GM21528 (cell line): ENCODE measurements at regions not wholly inside any gene's neighbourhood (a gene's known extent, or its start where the extent isn't known, plus 50 kb on each side); places are given as distances from the start of the nearest gene placed in this dataset.
"Not testable (repeated sequence)": the region's sequence is repeated elsewhere in the genome, so short reads cannot be mapped to it uniquely, and the experiment has no call there.

Experiments used
- ATAC-seq: cut with Tn5 transposase; IDR thresholded peaks from one replicate; pipeline ENCODE4 v1.9.1; 2021; ENCODE audit warnings: mild to moderate bottlenecking, moderate library complexity; ENCODE audit not compliant: unreplicated experiment, low FRiP score

DNA sequence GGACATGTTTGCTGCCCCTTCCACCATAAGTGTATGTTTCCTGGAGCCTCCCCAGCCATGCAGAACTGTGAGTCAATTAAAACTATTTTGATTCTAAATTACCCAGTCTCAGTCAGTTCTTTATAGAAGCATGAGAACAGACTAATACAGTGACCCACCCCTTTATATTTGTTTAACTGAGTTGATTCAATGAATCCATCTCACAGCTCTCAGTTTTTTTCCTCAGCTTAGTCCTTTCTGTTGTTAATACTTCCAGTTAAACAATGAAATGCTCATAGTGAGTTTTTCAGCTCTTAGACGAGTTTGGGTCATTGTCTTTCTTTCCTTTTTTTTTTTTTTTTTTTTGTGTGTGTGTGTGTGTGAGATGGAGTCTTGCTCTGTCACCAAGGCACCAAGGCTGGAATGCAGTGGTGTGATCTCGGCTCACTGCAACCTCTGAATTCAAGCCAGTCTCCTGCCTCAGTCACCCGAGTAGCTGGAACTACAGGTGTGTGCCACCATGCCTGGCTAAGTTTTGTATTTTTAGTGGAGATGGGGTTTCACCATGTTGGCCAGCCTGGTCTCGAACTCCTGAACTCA is 627.4 kb downstream of the SPATA31A7 start:
- ATAC-seq: not testable (repeated sequence)

DNA sequence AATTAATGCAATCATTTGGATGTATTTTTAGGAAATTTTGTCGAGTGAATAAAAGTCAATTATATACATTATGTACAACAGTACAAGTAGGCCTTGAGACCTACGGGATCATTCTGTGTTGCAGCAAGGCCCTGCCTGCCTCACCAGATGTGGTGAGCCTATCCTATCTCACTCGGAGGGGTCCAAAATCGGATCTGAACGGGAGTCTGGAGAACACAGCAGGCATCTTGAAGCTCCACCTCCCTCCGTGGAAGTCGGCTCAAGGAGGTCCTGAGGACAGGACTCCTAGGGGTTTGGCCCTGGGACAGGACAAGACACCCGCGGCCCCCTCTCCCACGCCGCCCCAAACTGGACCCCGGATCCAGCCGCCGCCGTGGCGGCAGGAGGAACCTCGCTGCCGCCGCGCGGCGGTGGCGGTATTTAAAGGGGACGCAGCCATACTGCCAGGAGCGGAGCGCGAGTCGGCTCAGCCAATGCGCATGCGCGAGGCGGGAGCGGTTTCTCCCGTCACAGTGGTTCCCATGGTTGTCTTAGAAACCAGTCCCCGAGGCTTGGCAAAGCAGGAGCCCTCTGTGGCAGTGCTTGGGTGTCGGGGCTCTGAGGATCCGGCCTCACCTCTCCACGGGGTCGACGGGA is 663.9 kb downstream of the SPATA31A7 start:
- peak; percentile 68 for ATAC-seq

DNA sequence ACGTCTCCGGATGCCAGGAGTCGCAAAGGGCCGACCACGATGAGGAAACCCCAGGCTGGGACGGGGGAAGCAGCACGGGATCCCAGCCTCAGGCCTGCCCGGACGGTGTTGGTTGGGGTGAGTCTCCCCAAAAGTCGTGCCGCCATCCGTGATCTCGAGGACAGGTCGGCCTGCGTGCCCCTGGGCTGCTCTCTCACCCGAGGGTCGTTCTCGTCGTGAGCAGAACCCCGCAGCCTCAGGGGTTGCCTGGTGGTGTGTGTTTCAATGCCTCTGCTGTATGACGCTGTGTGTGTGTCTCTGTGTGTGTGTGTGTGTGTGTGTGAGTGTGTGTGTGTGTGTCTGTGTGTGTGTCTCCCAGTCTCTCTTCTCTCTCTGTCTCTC is 664.4 kb downstream of the SPATA31A7 start:
- ATAC-seq: not testable (repeated sequence)

DNA sequence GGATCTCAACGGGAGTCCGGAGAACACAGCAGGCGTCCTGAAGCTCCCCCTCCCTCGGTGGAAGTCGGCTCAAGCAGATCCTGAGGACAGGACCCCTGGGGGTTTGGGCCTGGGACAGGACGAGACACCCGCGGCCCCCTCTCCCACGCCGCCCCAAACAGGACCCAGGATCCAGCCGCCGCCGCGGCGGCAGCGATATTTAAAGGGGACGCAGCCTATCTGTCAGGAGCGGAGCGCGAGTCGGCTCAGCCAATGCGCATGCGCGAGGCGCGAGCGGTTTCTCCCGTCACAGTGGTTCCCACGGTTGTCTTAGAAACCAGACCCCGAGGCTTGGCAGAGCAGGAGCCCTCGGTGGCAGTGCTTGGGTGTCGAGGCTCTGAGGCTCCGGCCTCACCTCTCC is 666.4 kb downstream of the SPATA31A7 start:
- peak; percentile 92 for ATAC-seq

DNA sequence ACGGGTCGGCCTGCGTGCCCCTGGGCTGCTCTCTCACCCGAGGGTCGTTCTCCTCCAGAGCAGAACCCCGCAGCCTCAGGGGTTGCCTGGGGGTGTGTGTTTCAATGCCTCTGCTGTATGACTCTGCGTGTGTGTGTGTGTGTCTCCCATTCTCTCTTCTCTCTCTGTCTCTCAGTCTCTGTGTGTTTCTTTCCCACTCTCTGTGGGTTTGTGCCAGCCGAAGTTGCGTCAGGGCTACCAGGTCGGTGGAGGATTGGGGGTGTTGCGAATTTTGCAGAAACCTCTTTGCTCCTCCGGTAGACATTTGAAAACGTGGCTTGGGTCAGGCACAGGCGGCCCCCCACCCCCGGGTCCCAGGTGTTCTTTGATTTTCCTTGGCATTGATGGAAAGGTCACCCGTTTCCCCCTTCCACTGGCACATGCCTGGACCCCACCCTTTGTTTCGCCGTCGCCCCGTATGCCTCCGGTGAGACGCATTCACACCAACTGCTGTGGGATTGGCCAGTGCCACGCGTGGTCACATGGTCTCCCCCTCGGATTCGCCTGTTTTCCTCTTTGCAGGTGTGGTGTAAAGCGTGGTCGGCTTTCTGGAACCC is 667.1 kb downstream of the SPATA31A7 start:
- not testable (repeated sequence) for ATAC-seq

DNA sequence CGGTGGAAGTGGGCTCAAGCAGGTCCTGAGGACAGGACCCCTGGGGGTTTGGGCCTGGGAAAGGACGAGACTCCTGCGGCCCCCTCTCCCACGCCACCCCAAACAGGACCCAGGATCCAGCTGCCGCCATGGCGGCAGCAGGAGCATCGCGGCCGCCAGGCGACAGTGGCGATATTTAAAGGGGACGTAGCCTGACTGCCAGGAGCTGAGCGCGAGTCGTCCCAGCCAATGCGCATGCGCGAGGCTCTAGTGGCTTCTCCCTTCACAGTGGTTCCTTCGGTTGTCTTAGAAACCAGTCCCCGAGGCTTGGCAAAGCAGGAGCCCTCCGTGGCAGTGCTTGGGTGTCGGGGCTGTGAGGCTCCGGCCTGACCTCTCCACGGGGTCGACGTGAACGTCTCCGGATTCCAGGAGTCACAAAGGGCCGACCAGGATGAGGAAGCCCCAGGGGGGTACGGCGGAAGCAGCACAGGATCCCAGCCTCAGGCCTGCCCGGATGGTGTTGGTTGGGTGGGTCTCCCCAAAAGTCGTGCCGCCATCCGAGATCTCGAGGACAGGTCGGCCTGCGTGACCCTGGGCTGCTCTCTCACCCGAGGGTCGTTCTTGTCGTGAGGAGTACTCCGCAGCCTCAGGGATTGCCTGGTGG is 668.0 kb downstream of the SPATA31A7 start:
- ATAC-seq: peak; percentile 87

DNA sequence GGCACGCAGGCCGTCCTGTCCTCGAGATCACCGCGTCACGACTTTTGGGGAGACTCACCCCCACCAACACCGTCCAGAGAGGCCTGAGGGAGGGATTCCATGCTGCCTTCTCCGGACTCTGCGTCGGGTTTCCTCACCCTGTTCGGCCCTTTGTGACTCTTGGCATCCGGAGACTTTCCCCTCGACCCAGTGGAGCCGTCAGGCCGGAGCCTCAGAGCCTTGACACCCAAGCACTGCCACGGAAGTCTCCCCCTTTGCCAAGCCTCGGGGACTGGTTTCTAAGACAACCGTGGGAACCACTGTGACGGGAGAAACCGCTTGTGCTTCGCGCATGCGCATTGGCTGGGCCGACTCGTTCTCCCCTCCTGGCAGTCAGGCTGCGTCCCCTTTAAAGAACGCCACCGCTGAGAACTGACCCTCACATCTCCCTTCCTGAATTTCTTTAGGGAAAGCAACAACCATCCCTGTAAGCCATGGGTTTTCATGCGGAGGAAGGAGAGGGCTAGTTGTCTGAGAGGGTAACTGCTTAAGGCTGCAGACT is 672.7 kb downstream of the SPATA31A7 start:
- not testable (repeated sequence) for ATAC-seq

DNA sequence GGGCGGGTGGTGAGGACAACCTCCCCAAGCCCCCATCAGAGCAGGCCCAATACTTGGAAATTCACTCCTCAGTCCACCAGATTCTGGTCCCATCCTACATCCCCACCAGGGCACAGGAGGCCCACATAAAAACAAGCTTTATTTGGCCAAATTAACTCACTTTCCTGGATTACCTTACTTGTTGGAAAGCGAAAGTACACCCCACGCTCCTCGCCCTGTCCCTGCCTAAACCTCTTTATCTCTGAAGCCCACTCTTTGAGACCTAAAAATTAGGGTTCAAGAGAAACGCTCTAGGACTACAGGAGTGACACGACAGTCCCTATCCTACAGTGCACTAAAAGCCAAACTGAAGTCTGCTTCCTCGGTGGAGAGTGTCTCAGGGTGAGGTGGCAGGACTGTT is 674.6 kb downstream of the SPATA31A7 start:
- not testable (repeated sequence) for ATAC-seq

DNA sequence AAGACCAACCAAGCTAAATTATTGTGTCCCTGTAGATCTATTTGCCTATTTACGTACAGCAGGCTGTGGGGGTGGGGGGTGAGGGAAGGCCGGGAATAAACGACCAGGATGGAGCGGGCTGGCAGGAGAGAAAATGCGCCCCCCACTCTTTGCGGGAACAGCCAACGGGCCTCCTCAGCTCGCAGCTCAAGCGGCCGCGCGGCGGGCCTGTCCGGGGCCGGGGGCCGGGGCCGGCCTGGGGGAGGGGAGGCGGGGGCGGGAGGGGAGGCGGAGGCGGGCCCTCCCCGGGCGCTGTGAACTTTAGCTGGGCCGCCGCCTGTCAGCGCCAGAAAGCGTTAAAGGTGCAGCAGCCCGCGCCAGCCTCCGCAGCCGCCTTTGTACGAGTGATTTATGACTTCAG is 679.1 kb downstream of the SPATA31A7 start:
- not testable (repeated sequence) for ATAC-seq

DNA sequence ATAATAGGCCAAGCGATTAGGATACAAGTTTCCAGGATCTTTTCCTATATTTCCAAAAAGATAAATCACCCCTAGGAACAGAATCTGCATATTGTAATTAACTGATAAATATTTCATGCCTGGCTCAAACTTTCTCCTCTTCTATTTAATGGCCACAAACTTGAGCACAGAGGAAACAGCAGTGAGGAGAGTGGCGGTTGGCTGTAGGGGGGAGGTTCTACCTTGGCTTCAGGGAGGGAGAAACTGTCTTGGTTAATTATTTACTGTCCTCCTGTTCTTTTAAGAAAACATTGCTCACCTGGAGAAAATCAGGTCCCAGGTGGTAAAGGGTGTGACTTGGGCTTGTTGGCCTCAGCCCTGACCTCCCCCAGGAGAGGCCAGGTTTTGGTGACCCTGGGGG is 682.5 kb downstream of the SPATA31A7 start:
- ATAC-seq: not testable (repeated sequence)
